PFSK-1 (cell line): ENCODE measurements at regions not wholly inside any gene's neighbourhood (a gene's known extent, or its start where the extent isn't known, plus 50 kb on each side); places are given as distances from the start of the nearest gene placed in this dataset.

Experiments used
- FOXP2 ChIP-seq: optimal IDR thresholded peaks from 2 replicates; pipeline ENCODE3; 2011; ENCODE audit warnings: borderline replicate concordance, control low read depth, inconsistent platforms; ENCODE audit not compliant: insufficient read depth; ENCODE audit errors: extremely low read length, extremely low read depth
- POLR2AphosphoS5 ChIP-seq: IDR thresholded peaks from 2 replicates; pipeline ENCODE4 v1.6.1; 2012; ENCODE audit warnings: low read depth, mild to moderate bottlenecking, control low read depth, low read length, moderate library complexity
- REST ChIP-seq, 2 experiments: IDR thresholded peaks; 2 replicates each; pipeline versions ENCODE4 v1.6.1 to v1.8.0; 2011 to 2012; ENCODE audit warnings: low read depth in 2 of 2, low read length in 2 of 2, control low read depth in 1 of 2, inconsistent platforms in 1 of 2, mild to moderate bottlenecking in 1 of 2, moderate library complexity in 1 of 2; ENCODE audit not compliant: insufficient read depth in 1 of 2
- SIN3A ChIP-seq: IDR thresholded peaks from 2 replicates; pipeline ENCODE4 v1.6.1; 2012; ENCODE audit warnings: mild to moderate bottlenecking, low read length, moderate library complexity, borderline replicate concordance; ENCODE audit not compliant: insufficient read depth
- TAF1 ChIP-seq: IDR thresholded peaks from 2 replicates; pipeline ENCODE4 v1.6.1; 2012; ENCODE audit warnings: low read length, control low read depth, borderline replicate concordance; ENCODE audit not compliant: insufficient read depth

- no peak for TF ChIP-seq SIN3A
- no peak for TF ChIP-seq FOXP2
- no peak for TF ChIP-seq REST (IDR thresholded peaks at IDR 0.05; ENCODE audit: insufficient read depth in 1 of 2, low read depth in 2 of 2, low read length in 2 of 2)
- no peak for TF ChIP-seq TAF1
- no peak for TF ChIP-seq POLR2AphosphoS5
These were observed 62.6 kb upstream of the HAND1 start for GRCh38 chr5:154540600-154540999.

DNA sequence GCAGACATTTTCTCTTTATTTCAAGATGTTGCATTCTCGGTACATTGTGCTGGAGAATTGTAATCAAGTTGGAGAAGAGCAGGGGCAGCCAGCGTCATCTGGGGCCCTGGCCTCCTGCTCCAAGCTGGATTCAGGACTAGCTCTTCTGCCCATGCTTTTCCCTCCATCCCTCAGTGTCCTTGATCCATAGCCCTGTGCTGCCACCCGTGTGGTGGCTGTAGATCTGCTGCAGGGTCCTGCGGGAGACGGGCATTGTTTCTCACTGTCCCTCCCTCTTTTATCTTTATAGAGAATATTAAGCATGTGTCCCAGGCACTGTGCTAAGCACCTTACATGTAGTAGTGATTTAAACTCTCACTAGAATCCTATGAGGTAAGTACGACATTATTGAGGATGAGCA lies 60.5 kb upstream of the HAND1 start:
- TF ChIP-seq SIN3A (no peak), FOXP2 (no peak), TAF1 (no peak), REST (IDR thresholded peaks at IDR 0.05; ENCODE audit: insufficient read depth in 1 of 2, low read depth in 2 of 2, low read length in 2 of 2) (no peak), POLR2AphosphoS5 (no peak)

- TF ChIP-seq FOXP2 = no peak
- TF ChIP-seq REST (IDR thresholded peaks at IDR 0.05; ENCODE audit: insufficient read depth in 1 of 2, low read depth in 2 of 2, low read length in 2 of 2) = no peak
- TF ChIP-seq SIN3A = no peak
- TF ChIP-seq TAF1 = no peak
- no peak for TF ChIP-seq POLR2AphosphoS5
These were observed 57.5 kb upstream of the HAND1 start for GRCh38 chr5:154535535-154535934.

DNA sequence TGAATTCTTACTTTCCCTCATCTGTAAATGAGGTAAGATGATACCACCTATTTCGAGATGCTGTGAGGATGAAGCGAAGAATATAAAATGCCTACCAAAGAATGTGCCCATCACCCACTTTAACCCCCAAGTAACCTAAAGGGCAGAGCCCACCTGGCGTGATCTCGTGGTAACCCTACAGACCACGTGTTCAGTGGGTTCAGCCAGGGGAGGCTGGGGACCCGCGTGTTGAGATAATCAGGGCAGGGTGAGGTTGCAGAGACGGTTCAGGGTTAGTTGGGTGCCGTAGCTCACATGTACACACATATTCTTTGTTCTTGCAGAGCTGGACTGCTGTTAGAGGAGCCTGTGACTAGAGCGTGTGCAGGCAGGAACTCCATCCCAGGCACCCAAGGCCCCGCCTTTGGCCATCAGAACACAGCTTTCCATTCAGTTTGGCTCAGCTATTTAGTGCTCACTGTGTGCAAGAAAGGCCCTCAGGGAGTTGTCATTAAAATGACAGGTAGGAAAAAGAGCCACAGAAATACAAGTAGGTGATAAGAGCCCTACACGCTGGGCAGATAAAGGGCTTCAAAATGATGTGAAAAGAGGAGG lies 56.5 kb upstream of the HAND1 start:
- TF ChIP-seq TAF1 (no peak), POLR2AphosphoS5 (no peak), REST (IDR thresholded peaks at IDR 0.05; ENCODE audit: insufficient read depth in 1 of 2, low read depth in 2 of 2, low read length in 2 of 2) (no peak), SIN3A (no peak), FOXP2 (no peak)

DNA sequence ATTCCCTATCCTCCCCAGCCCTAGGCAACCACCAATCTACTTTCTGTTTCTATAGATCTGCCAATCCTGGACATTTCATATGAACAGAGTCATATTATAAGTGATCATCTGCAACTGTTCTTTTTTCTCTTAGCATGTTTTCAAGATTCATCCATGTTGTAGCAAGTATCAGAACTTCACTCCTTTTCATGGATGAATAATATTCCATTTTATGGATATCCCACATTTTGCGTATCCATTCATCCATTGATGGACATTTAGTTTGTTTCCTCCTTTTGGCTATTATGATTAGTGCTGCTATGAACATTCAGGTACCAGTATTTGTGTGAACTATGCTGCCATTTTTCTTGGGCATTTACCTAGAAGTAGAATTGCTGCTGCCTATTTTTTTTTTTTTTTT lies 51.3 kb upstream of the HAND1 start:
- no peak for TF ChIP-seq FOXP2
- no peak for TF ChIP-seq TAF1
- TF ChIP-seq POLR2AphosphoS5 = no peak
- no peak for TF ChIP-seq REST (IDR thresholded peaks at IDR 0.05; ENCODE audit: insufficient read depth in 1 of 2, low read depth in 2 of 2, low read length in 2 of 2)
- TF ChIP-seq SIN3A = no peak
